ENCODE measurements at regions not wholly inside any gene's neighbourhood (a gene's known extent, or its start where the extent isn't known, plus 50 kb on each side); places are given as distances from the start of the nearest gene placed in this dataset.

GRCh38 chr18:71374294-71375000 is 1085.6 kb downstream of the SOCS6 start:
- Histone ChIP-seq H2AFZ (ENCODE audit: control insufficient read depth, low read length) (no peak overlapping the region), H3K36me3 (ENCODE audit: control insufficient read depth in 2 of 2, extremely low read depth in 1 of 2, insufficient read depth in 2 of 2, low read length in 2 of 2) (no peaks in the 10 kb centered on the region), H4K20me1 (ENCODE audit: control insufficient read depth, extremely low read depth, insufficient read depth, low read length) (no peaks in the 10 kb centered on the region), H3K79me2 (ENCODE audit: control insufficient read depth, insufficient read depth, low read length) (no peaks in the 10 kb centered on the region), H3K9me3 (ENCODE audit: control insufficient read depth, low read depth, low read length) (peaks cover 1% of the 10 kb centered on the region), H3K4me3 (ENCODE audit: control insufficient read depth in 2 of 3, extremely low read depth in 1 of 3, insufficient read depth in 2 of 3, low read depth in 1 of 3, low read length in 3 of 3) (no peak overlapping the region), H3K4me1 (ENCODE audit: control insufficient read depth, extremely low read depth, insufficient read depth, low read length) (no peaks in the 10 kb centered on the region), H3K27ac (ENCODE audit: control insufficient read depth, insufficient read depth, low read length) (no peak overlapping the region), H3K9me1 (ENCODE audit: control insufficient read depth, extremely low read depth, insufficient read depth, low read length) (no peaks in the 10 kb centered on the region), H3K4me2 (ENCODE audit: control insufficient read depth, extremely low read depth, insufficient read depth, low read depth, low read length) (no peak overlapping the region), H3K9ac (ENCODE audit: control insufficient read depth, extremely low read depth, insufficient read depth, low read length) (no peak overlapping the region), H3K27me3 (ENCODE audit: control insufficient read depth, extremely low read depth, insufficient read depth, low read length) (no peaks in the 10 kb centered on the region)
- FAIRE-seq = no peak
- TF ChIP-seq EZH2 (IDR thresholded peaks at IDR 0.05; ENCODE audit: low read length) (no peak), CTCF (optimal IDR thresholded peaks at IDR 0.05 in 1 of 3, IDR thresholded peaks at IDR 0.05 in 1 of 3, conservative IDR thresholded peaks at IDR 0.05 in 1 of 3; ENCODE audit: extremely low read depth in 1 of 3, insufficient read depth in 2 of 3, low read length in 3 of 3) (no peak)
- DNase-seq (ENCODE audit: low read depth, low spot score) = no peak
- dilution Hi-C loops (cut with MboI; ENCODE audit: extremely low pct_ligation_motif_present, low sequenced_read_pairs) = no loop called here

- Histone ChIP-seq H3K27me3 (ENCODE audit: control insufficient read depth, extremely low read depth, insufficient read depth, low read length) (no peaks in the 10 kb centered on the region), H3K9me1 (ENCODE audit: control insufficient read depth, extremely low read depth, insufficient read depth, low read length) (no peaks in the 10 kb centered on the region), H3K4me2 (ENCODE audit: control insufficient read depth, extremely low read depth, insufficient read depth, low read depth, low read length) (no peak overlapping the region), H3K4me3 (ENCODE audit: control insufficient read depth in 2 of 3, extremely low read depth in 1 of 3, insufficient read depth in 2 of 3, low read depth in 1 of 3, low read length in 3 of 3) (no peak overlapping the region), H3K27ac (ENCODE audit: control insufficient read depth, insufficient read depth, low read length) (no peak overlapping the region), H3K36me3 (ENCODE audit: control insufficient read depth in 2 of 2, extremely low read depth in 1 of 2, insufficient read depth in 2 of 2, low read length in 2 of 2) (no peaks in the 10 kb centered on the region), H3K9ac (ENCODE audit: control insufficient read depth, extremely low read depth, insufficient read depth, low read length) (no peak overlapping the region), H3K4me1 (ENCODE audit: control insufficient read depth, extremely low read depth, insufficient read depth, low read length) (no peaks in the 10 kb centered on the region), H4K20me1 (ENCODE audit: control insufficient read depth, extremely low read depth, insufficient read depth, low read length) (no peaks in the 10 kb centered on the region), H3K9me3 (ENCODE audit: control insufficient read depth, low read depth, low read length) (peaks cover 1% of the 10 kb centered on the region), H3K79me2 (ENCODE audit: control insufficient read depth, insufficient read depth, low read length) (no peaks in the 10 kb centered on the region), H2AFZ (ENCODE audit: control insufficient read depth, low read length) (no peak overlapping the region)
- no peak for FAIRE-seq
- TF ChIP-seq EZH2 (IDR thresholded peaks at IDR 0.05; ENCODE audit: low read length) (no peak), CTCF (optimal IDR thresholded peaks at IDR 0.05 in 1 of 3, IDR thresholded peaks at IDR 0.05 in 1 of 3, conservative IDR thresholded peaks at IDR 0.05 in 1 of 3; ENCODE audit: extremely low read depth in 1 of 3, insufficient read depth in 2 of 3, low read length in 3 of 3) (no peak)
- no peak for DNase-seq (ENCODE audit: low read depth, low spot score)
- dilution Hi-C loops (cut with MboI; ENCODE audit: extremely low pct_ligation_motif_present, low sequenced_read_pairs) = no loop called here
These were observed 1083.2 kb downstream of the SOCS6 start for GRCh38 chr18:71371951-71372605.
